ENCODE measurements at regions not wholly inside any gene's neighbourhood (a gene's known extent, or its start where the extent isn't known, plus 50 kb on each side); places are given as distances from the start of the nearest gene placed in this dataset.

GRCh38 chr13:58467176-58467575 is 835.6 kb downstream of the PCDH17 start:
- TF ChIP-seq, protein P1, sequence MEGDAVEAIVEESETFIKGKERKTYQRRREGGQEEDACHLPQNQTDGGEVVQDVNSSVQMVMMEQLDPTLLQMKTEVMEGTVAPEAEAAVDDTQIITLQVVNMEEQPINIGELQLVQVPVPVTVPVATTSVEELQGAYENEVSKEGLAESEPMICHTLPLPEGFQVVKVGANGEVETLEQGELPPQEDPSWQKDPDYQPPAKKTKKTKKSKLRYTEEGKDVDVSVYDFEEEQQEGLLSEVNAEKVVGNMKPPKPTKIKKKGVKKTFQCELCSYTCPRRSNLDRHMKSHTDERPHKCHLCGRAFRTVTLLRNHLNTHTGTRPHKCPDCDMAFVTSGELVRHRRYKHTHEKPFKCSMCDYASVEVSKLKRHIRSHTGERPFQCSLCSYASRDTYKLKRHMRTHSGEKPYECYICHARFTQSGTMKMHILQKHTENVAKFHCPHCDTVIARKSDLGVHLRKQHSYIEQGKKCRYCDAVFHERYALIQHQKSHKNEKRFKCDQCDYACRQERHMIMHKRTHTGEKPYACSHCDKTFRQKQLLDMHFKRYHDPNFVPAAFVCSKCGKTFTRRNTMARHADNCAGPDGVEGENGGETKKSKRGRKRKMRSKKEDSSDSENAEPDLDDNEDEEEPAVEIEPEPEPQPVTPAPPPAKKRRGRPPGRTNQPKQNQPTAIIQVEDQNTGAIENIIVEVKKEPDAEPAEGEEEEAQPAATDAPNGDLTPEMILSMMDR (IDR thresholded peaks at IDR 0.05): no peak
- TF ChIP-seq POLR2AphosphoS5 (IDR thresholded peaks at IDR 0.05): no peak
- no peak for TF ChIP-seq POLR2A (IDR thresholded peaks at IDR 0.05)
- TF ChIP-seq EP300 (IDR thresholded peaks at IDR 0.05): no peak

Measured in sigmoid colon (tissue), 4 donors.